ENCODE measurements at regions not wholly inside any gene's neighbourhood (a gene's known extent, or its start where the extent isn't known, plus 50 kb on each side); places are given as distances from the start of the nearest gene placed in this dataset.
A peak's percentile ranks its signal among the peaks of the same experiment; 100 is the strongest.

DNA sequence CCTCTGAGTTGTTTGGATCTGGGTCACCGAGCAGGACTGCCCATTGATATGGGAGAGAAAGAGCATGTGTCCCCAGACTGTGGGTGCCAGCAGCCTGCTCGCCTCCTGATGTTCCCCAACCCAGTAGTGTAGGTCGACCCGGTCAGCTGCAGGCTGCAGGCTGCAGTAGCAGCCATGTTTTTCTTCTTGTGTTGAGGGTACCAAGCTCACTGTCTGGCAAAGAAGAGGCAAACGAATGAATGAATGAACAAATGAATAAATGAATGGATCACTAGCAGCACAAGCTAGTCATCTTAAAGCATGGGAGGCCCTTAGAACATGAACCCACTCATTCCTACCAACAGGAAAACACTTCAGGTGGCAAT lies 293.2 kb downstream of the SOX9 start:
- H3K27ac ChIP-seq (ENCODE audit: insufficient read depth, low read length) = no peak overlapping the region
- H3K79me2 ChIP-seq (ENCODE audit: control insufficient read depth, insufficient read depth, low read length) = no peaks in the 10 kb centered on the region
- H3K36me3 ChIP-seq (ENCODE audit: control insufficient read depth, insufficient read depth, low read length) = no peaks in the 10 kb centered on the region
- H3K27me3 ChIP-seq (ENCODE audit: control insufficient read depth, insufficient read depth, low read length) = no peaks in the 10 kb centered on the region
- H2AFZ ChIP-seq (ENCODE audit: low read length) = no peak overlapping the region
- H3K9ac ChIP-seq (ENCODE audit: insufficient read depth, low read length) = no peak overlapping the region
- H3K9me3 ChIP-seq (ENCODE audit: control insufficient read depth, insufficient read depth, low read depth, low read length) = no peaks in the 10 kb centered on the region
- H3K4me2 ChIP-seq (ENCODE audit: extremely low read depth, insufficient read depth, low read length) = no peak overlapping the region
- no peaks in the 10 kb centered on the region for H4K20me1 ChIP-seq (ENCODE audit: control insufficient read depth, extremely low read depth, insufficient read depth, low read length)
- TF ChIP-seq, protein P1, sequence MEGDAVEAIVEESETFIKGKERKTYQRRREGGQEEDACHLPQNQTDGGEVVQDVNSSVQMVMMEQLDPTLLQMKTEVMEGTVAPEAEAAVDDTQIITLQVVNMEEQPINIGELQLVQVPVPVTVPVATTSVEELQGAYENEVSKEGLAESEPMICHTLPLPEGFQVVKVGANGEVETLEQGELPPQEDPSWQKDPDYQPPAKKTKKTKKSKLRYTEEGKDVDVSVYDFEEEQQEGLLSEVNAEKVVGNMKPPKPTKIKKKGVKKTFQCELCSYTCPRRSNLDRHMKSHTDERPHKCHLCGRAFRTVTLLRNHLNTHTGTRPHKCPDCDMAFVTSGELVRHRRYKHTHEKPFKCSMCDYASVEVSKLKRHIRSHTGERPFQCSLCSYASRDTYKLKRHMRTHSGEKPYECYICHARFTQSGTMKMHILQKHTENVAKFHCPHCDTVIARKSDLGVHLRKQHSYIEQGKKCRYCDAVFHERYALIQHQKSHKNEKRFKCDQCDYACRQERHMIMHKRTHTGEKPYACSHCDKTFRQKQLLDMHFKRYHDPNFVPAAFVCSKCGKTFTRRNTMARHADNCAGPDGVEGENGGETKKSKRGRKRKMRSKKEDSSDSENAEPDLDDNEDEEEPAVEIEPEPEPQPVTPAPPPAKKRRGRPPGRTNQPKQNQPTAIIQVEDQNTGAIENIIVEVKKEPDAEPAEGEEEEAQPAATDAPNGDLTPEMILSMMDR (conservative IDR thresholded peaks at IDR 0.05 in 1 of 2, IDR thresholded peaks at IDR 0.05 in 1 of 2; ENCODE audit: low read depth in 1 of 2, low read length in 2 of 2) = no peak
- TF ChIP-seq EZH2 (IDR thresholded peaks at IDR 0.05; ENCODE audit: low read length, missing control alignments) = no peak
- no peak for DNase-seq (ENCODE audit: low read depth in 2 of 2)
- H3K4me1 ChIP-seq (ENCODE audit: control insufficient read depth, extremely low read depth, insufficient read depth, low read length) = no peaks in the 10 kb centered on the region
- no peak overlapping the region for H3K4me3 ChIP-seq (replicated peaks in 1 of 4; ENCODE audit: control extremely low read depth in 1 of 4, insufficient read depth in 1 of 4, low read depth in 3 of 4, low read length in 4 of 4)

GRCh38 chr17:72414967-72415853 lies 294.4 kb downstream of the SOX9 start:
- Histone ChIP-seq H3K79me2 (ENCODE audit: control insufficient read depth, insufficient read depth, low read length) (no peaks in the 10 kb centered on the region), H2AFZ (ENCODE audit: low read length) (no peak overlapping the region), H4K20me1 (ENCODE audit: control insufficient read depth, extremely low read depth, insufficient read depth, low read length) (no peaks in the 10 kb centered on the region), H3K9ac (ENCODE audit: insufficient read depth, low read length) (no peak overlapping the region), H3K27ac (ENCODE audit: insufficient read depth, low read length) (no peak overlapping the region), H3K36me3 (ENCODE audit: control insufficient read depth, insufficient read depth, low read length) (no peaks in the 10 kb centered on the region), H3K27me3 (ENCODE audit: control insufficient read depth, insufficient read depth, low read length) (no peaks in the 10 kb centered on the region), H3K4me2 (ENCODE audit: extremely low read depth, insufficient read depth, low read length) (no peak overlapping the region), H3K9me3 (ENCODE audit: control insufficient read depth, insufficient read depth, low read depth, low read length) (no peaks in the 10 kb centered on the region), H3K4me3 (replicated peaks in 1 of 4; ENCODE audit: control extremely low read depth in 1 of 4, insufficient read depth in 1 of 4, low read depth in 3 of 4, low read length in 4 of 4) (no peak overlapping the region), H3K4me1 (ENCODE audit: control insufficient read depth, extremely low read depth, insufficient read depth, low read length) (no peaks in the 10 kb centered on the region)
- TF ChIP-seq, protein P1 (conservative IDR thresholded peaks at IDR 0.05 in 1 of 2, IDR thresholded peaks at IDR 0.05 in 1 of 2; ENCODE audit: low read depth in 1 of 2, low read length in 2 of 2) = no peak
- TF ChIP-seq EZH2 (IDR thresholded peaks at IDR 0.05; ENCODE audit: low read length, missing control alignments) = no peak
- DNase-seq (ENCODE audit: low read depth in 2 of 2) = no peak

DNA sequence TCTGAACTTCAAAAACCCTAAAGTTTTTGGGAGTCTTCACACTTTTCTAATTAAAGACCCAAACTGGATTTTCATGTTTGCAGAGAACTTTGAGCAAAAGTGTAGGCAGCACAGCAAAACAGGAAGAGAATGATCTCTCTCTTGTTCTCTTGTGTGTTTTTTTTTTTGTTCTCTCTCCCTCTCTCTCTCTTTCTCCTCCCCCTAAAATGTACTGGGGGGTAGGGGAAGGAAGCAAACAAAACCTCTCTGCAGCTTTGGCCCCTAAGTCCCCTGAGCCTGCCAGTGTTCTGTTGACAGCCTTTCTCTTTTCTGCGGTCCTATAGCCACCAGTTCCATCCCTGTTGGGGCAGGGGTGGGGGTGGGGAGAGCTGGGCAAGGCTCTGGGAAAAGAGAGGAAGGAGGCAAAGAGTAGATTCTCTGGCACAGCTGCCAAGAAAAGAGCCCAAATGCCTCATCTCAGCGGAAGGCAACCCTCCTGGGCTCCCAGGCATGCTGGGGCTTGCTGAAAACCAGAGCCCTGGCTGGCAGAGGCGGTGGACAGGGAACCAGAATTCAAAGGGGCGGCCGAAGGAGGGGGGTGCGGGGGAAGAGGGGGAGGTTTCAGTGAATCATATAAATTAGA lies 295.3 kb downstream of the SOX9 start:
- peak in 1 of 2 donors; percentile 63 for DNase-seq (ENCODE audit: low read depth in 2 of 2)
- H3K36me3 ChIP-seq (ENCODE audit: control insufficient read depth, insufficient read depth, low read length) = no peaks in the 10 kb centered on the region
- no peak overlapping the region for H3K4me2 ChIP-seq (ENCODE audit: extremely low read depth, insufficient read depth, low read length)
- H3K27me3 ChIP-seq (ENCODE audit: control insufficient read depth, insufficient read depth, low read length) = no peaks in the 10 kb centered on the region
- no peak overlapping the region for H3K4me3 ChIP-seq (replicated peaks in 1 of 4; ENCODE audit: control extremely low read depth in 1 of 4, insufficient read depth in 1 of 4, low read depth in 3 of 4, low read length in 4 of 4)
- H3K9ac ChIP-seq (ENCODE audit: insufficient read depth, low read length) = no peak overlapping the region
- peaks cover under 1% of the 10 kb centered on the region for H3K4me1 ChIP-seq (ENCODE audit: control insufficient read depth, extremely low read depth, insufficient read depth, low read length)
- TF ChIP-seq, protein P1 (conservative IDR thresholded peaks at IDR 0.05 in 1 of 2, IDR thresholded peaks at IDR 0.05 in 1 of 2; ENCODE audit: low read depth in 1 of 2, low read length in 2 of 2) = no peak
- no peak for TF ChIP-seq EZH2 (IDR thresholded peaks at IDR 0.05; ENCODE audit: low read length, missing control alignments)
- H3K27ac ChIP-seq (ENCODE audit: insufficient read depth, low read length) = no peak overlapping the region
- no peaks in the 10 kb centered on the region for H3K9me3 ChIP-seq (ENCODE audit: control insufficient read depth, insufficient read depth, low read depth, low read length)
- H4K20me1 ChIP-seq (ENCODE audit: control insufficient read depth, extremely low read depth, insufficient read depth, low read length) = no peaks in the 10 kb centered on the region
- H2AFZ ChIP-seq (ENCODE audit: low read length) = no peak overlapping the region
- no peaks in the 10 kb centered on the region for H3K79me2 ChIP-seq (ENCODE audit: control insufficient read depth, insufficient read depth, low read length)

All from fibroblast of lung (primary cell).